ENCODE measurements at regions not wholly inside any gene's neighbourhood (a gene's known extent, or its start where the extent isn't known, plus 50 kb on each side); places are given as distances from the start of the nearest gene placed in this dataset.

GRCh38 chr2:575030-575726 is 102.0 kb downstream of the TMEM18 start:
- no peak for DNase-seq (ENCODE audit: low read depth)

- DNase-seq (ENCODE audit: low read depth): no peak
Observed at GRCh38 chr2:573805-574392, 103.3 kb downstream of the TMEM18 start.

- no peak for DNase-seq (ENCODE audit: low read depth)
Observed at GRCh38 chr2:573025-573424, 104.2 kb downstream of the TMEM18 start.

- no peak for DNase-seq (ENCODE audit: low read depth)
Observed at GRCh38 chr2:569681-570080, 107.5 kb downstream of the TMEM18 start.

- DNase-seq (ENCODE audit: low read depth): no peak
Observed at GRCh38 chr2:568639-569235, 108.5 kb downstream of the TMEM18 start.

- DNase-seq (ENCODE audit: low read depth): no peak
Observed at GRCh38 chr2:567865-568638, 109.2 kb downstream of the TMEM18 start.

- no peak for DNase-seq (ENCODE audit: low read depth)
Observed at GRCh38 chr2:567496-567864, 109.7 kb downstream of the TMEM18 start.

- DNase-seq (ENCODE audit: low read depth): no peak
Observed at GRCh38 chr2:566379-567313, 110.6 kb downstream of the TMEM18 start.

GRCh38 chr2:564471-565181 is 112.6 kb downstream of the TMEM18 start:
- DNase-seq (ENCODE audit: low read depth): no peak

GRCh38 chr2:563512-563911 is 113.7 kb downstream of the TMEM18 start:
- no peak for DNase-seq (ENCODE audit: low read depth)

GRCh38 chr2:562391-563364 is 114.5 kb downstream of the TMEM18 start:
- DNase-seq (ENCODE audit: low read depth): no peak

- no peak for DNase-seq (ENCODE audit: low read depth)
Observed at GRCh38 chr2:558879-559278, 118.3 kb downstream of the TMEM18 start.

- no peak for DNase-seq (ENCODE audit: low read depth)
Observed at GRCh38 chr2:558302-558642, 118.9 kb downstream of the TMEM18 start.

- DNase-seq (ENCODE audit: low read depth): no peak
Observed at GRCh38 chr2:557635-558301, 119.4 kb downstream of the TMEM18 start.

GRCh38 chr2:556485-556884 is 120.7 kb downstream of the TMEM18 start:
- no peak for DNase-seq (ENCODE audit: low read depth)

GRCh38 chr2:555164-555922 is 121.9 kb downstream of the TMEM18 start:
- no peak for DNase-seq (ENCODE audit: low read depth)

GRCh38 chr2:554444-554843 is 122.8 kb downstream of the TMEM18 start:
- no peak for DNase-seq (ENCODE audit: low read depth)

- DNase-seq (ENCODE audit: low read depth): no peak
Observed at GRCh38 chr2:552906-553305, 124.3 kb downstream of the TMEM18 start.

- DNase-seq (ENCODE audit: low read depth): no peak
Observed at GRCh38 chr2:551621-552020, 125.6 kb downstream of the TMEM18 start.
